Psoas muscle (tissue), 7 donors: ENCODE measurements at regions not wholly inside any gene's neighbourhood (a gene's known extent, or its start where the extent isn't known, plus 50 kb on each side); places are given as distances from the start of the nearest gene placed in this dataset.

Source experiments
- ATAC-seq, 4 donors: fragments of 200-7000 bp; cut with Tn5 transposase; one replicate each; pipeline ENCODE4 v1.9.1; 2020; ENCODE audit warnings: moderate library complexity in 3 of 4, mild to moderate bottlenecking in 2 of 4
- DNase-seq, 2 donors: peaks; one replicate each; pipeline ENCODE4 v3.0.0-alpha.2; 2020
- H3K27ac ChIP-seq: fragments of 200-600 bp; one replicate; pipeline ENCODE4 v1.8.0; 2022
- H3K27me3 ChIP-seq, 3 donors: fragments of 200-600 bp in 1 of 3; one replicate each; pipeline versions ENCODE4 v1.6.1 to v1.8.0; 2013 to 2022; ENCODE audit warnings: low read length in 2 of 3, mild to moderate bottlenecking in 2 of 3, moderate library complexity in 1 of 3; ENCODE audit not compliant: insufficient read depth in 3 of 3
- H3K36me3 ChIP-seq, 2 donors: fragments of 200-600 bp in 1 of 2; one replicate each; pipeline versions ENCODE4 v1.6.1 to v1.8.0; 2013 to 2022; ENCODE audit warnings: low read depth in 1 of 2, mild to moderate bottlenecking in 1 of 2, moderate library complexity in 1 of 2; ENCODE audit not compliant: insufficient read depth in 1 of 2
- H3K4me1 ChIP-seq: fragments of 200-600 bp; one replicate; pipeline ENCODE4 v1.8.0; 2022
- H3K4me3 ChIP-seq: fragments of 200-600 bp; one replicate; pipeline ENCODE4 v1.8.0; 2022; ENCODE audit warnings: mild to moderate bottlenecking
- H3K9me3 ChIP-seq: fragments of 200-600 bp; one replicate; pipeline ENCODE4 v1.8.0; 2022
- WGBS, 3 donors: extraction: QIAGEN DNeasy Blood & Tissue Kit; methylation state at CpG; one replicate each; pipeline versions ENCODE4 v1.1.6 to v1.1.7; 2013; 5-methylcytosine and 5-hydroxymethylcytosine counted together
- intact Hi-C, 2 donors: fragments of 100-400 bp; cut with DNase I; formaldehyde crosslinking; loops; one replicate each; pipeline versions ENCODE4 v1.11.0 to v1.14.2; 2022
- TF ChIP-seq, protein P1 (sequence below): fragments of 200-600 bp; IDR thresholded peaks from one replicate; pipeline ENCODE4 v1.8.0; 2022; ENCODE audit warnings: antibody characterized with exemption
- donor health status: healthy with polysubstance abuse.
- donor health status: DM: no; HTN: no; CAD: no; lungs with moderate emphysema.
- donor health status: Bipolar disorder and iron deficiency.
- donor health status: healthy.
- donor health status: DM: yes; HTN: yes; CAD: no.
- donor health status: DM: no; HTN: no; CAD: no.
- donor health status: DM: yes; HTN: yes; CAD: no.

DNA sequence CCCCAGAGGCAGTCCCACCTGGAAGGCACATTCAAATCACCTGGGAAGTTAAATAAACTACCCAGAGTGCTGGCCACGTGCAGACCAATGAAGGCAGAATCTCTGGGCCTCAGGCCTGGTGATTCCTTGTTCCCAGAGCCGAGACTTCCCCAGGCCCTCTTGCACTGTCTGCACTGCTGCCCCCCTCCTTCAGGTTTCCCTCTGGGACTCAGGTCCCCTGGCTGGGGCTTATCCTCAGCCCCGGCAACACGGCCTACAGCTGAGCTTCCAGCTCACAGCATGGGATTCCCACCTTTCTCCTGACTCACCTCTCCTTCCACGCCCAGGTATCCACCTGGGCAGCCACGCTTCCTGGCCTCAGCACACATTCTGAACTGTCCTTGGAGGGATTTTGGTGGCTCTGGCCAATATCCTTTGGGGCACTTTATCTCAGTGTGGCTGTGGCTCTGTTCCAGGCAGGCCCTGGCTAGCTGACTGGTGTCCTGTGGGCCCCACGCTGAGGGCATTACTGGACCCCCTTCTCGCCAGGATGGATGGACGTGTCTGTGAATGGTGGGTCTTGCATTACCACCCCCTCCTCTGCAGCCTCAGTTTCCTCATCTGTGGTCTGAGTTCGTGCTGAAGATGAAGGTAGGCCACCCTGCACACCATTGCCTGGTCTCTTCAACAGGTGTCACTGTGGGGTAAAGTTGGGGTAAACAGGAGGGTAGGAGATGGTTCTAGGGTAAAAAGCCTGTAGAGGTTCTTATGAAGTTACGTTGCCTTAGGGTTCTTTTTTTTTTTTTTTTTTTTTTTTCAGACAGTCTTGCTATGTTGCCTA lies 165.7 kb downstream of the IRF8 start:
- Histone ChIP-seq H3K27ac (no peak overlapping the region), H3K9me3 (no peaks in the 10 kb centered on the region), H3K4me3 (no peak overlapping the region), H3K27me3 (peaks cover 0 to 22% (median 4%) of the 10 kb centered on the region in 3 donors), H3K4me1 (no peaks in the 10 kb centered on the region), H3K36me3 (no peaks in the 10 kb centered on the region)
- 86 to 89% (median 86%) methylated on average over 11 of the region's 11 CpGs for WGBS, 3 donors
- DNase-seq (no peak), ATAC-seq (no peak)
- TF ChIP-seq, protein P1, sequence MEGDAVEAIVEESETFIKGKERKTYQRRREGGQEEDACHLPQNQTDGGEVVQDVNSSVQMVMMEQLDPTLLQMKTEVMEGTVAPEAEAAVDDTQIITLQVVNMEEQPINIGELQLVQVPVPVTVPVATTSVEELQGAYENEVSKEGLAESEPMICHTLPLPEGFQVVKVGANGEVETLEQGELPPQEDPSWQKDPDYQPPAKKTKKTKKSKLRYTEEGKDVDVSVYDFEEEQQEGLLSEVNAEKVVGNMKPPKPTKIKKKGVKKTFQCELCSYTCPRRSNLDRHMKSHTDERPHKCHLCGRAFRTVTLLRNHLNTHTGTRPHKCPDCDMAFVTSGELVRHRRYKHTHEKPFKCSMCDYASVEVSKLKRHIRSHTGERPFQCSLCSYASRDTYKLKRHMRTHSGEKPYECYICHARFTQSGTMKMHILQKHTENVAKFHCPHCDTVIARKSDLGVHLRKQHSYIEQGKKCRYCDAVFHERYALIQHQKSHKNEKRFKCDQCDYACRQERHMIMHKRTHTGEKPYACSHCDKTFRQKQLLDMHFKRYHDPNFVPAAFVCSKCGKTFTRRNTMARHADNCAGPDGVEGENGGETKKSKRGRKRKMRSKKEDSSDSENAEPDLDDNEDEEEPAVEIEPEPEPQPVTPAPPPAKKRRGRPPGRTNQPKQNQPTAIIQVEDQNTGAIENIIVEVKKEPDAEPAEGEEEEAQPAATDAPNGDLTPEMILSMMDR: no peak
- intact Hi-C loops: no loop called here

DNA sequence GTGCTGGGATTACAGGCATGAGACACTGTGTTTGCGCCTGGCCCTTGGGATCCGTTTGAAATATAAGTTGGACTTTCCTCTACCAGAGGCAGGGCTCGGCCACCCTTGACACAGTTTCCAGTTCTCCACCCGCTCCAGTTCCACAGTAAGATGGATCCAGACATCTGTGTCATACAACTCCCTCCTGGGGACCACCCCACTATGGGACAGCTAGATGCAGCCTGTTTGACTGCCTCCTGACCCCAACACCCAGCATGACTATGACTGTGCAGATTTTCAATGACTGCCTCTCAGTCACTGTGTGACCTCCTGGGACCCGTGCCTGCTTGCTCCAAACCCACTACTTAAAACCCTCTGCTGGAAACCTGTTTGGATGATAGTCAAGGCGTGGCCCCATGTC lies 166.7 kb downstream of the IRF8 start:
- Histone ChIP-seq H3K4me3 (no peak overlapping the region), H3K9me3 (no peaks in the 10 kb centered on the region), H3K4me1 (no peaks in the 10 kb centered on the region), H3K27me3 (peaks cover 0 to 27% (median 4%) of the 10 kb centered on the region in 3 donors), H3K36me3 (no peaks in the 10 kb centered on the region), H3K27ac (no peak overlapping the region)
- TF ChIP-seq, protein P1: no peak
- WGBS, 3 donors: 67 to 73% (median 73%) methylated on average over 6 of the region's 6 CpGs
- DNase-seq (no peak), ATAC-seq (no peak)
- intact Hi-C loops: no loop called here

DNA sequence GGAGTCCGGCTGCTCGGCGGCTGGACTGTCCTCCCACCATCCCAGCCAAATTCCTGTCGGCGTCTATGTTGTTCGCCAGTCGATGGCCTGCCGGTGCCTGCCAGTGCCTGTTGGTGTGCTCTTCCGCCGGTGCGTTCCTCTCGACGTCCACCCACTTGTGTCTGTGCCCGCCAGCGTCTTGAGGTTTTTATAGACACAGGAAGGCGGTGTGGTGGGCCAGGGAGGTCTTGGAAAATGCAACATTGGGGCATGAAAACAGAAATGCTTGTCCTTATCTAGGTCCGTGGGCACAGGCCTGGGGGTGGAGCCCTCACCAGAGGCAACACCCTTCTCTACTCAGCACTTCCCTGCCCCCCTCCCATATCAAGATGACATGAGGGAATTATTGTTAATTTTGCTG lies 167.8 kb downstream of the IRF8 start:
- Histone ChIP-seq H3K27ac (no peak overlapping the region), H3K9me3 (no peaks in the 10 kb centered on the region), H3K27me3 (peaks cover 0 to 27% (median 8%) of the 10 kb centered on the region in 3 donors), H3K4me1 (no peaks in the 10 kb centered on the region), H3K36me3 (no peaks in the 10 kb centered on the region), H3K4me3 (no peak overlapping the region)
- ATAC-seq: no peak
- 72 to 78% (median 74%) methylated on average over 17 of the region's 17 CpGs for WGBS, 3 donors
- TF ChIP-seq, protein P1: no peak
- intact Hi-C loops: no loop called here
- no peak for DNase-seq

DNA sequence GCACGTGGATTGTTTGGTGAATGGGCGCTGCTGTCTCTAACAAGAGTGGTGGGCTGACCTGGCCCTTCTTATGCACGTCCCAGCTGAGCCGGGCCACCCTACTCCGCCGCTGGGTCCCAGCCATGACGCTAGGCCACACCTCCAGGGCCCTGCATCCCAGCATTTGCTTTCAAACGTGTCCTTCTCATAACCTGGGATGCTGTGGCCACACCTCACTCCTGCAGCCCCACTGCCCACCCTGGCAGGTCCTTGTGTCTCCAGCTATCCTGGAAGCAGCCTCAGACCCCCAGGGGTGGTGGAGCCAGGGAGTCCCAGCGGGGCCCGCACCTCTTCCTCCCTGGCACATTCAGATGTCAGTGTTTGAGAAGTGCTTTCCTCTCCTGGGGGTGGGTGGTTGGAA lies 168.6 kb downstream of the IRF8 start:
- no peaks in the 10 kb centered on the region for H3K9me3 ChIP-seq
- no peaks in the 10 kb centered on the region for H3K36me3 ChIP-seq
- no peak overlapping the region for H3K4me3 ChIP-seq
- no peaks in the 10 kb centered on the region for H3K4me1 ChIP-seq
- ATAC-seq: no peak
- TF ChIP-seq, protein P1: no peak
- intact Hi-C loops: no loop called here
- WGBS, 3 donors: 79 to 85% (median 81%) methylated on average over 10 of the region's 10 CpGs
- no peak overlapping the region for H3K27ac ChIP-seq
- no peak for DNase-seq
- H3K27me3 ChIP-seq: peaks cover 0 to 27% (median 9%) of the 10 kb centered on the region in 3 donors
